Neural progenitor cell (in vitro differentiated cells): ENCODE measurements at regions not wholly inside any gene's neighbourhood (a gene's known extent, or its start where the extent isn't known, plus 50 kb on each side); places are given as distances from the start of the nearest gene placed in this dataset.
"Not testable (repeated sequence)": the region's sequence is repeated elsewhere in the genome, so short reads cannot be mapped to it uniquely, and the experiment has no call there.

ENCODE experiments used
- EZH2 ChIP-seq: fragments of 200-600 bp; sonication (generic); IDR thresholded peaks from 2 replicates; pipeline ENCODE4 v1.6.1; 2017; ENCODE audit warnings: antibody characterized with exemption, mild to moderate bottlenecking, moderate library complexity
- TF ChIP-seq, protein P1 (sequence below): fragments of 200-600 bp; sonication (generic); IDR thresholded peaks from 2 replicates; pipeline ENCODE4 v1.5.1; 2017; ENCODE audit warnings: antibody characterized with exemption, mild to moderate bottlenecking

DNA sequence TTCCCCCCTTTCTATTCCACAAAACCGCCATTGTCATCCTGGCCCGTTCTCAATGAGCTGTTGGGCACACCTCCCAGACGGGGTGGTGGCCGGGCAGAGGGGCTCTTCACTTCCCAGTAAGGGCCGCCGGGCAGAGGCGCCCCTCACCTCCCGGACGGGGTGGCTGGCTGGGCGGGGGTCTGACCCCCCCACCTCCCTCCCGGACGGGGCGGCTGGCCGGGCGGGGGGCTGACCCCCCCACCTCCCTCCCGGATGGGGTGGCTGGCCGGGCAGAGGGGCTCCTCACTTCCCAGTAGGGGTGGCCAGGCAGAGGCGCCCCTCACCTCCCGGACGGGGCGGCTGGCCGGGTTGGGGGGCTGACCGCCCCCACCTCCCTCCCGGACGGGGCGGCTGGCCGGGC lies 363.6 kb upstream of the UMPS start:
- not testable (repeated sequence) for TF ChIP-seq EZH2
- TF ChIP-seq, protein P1, sequence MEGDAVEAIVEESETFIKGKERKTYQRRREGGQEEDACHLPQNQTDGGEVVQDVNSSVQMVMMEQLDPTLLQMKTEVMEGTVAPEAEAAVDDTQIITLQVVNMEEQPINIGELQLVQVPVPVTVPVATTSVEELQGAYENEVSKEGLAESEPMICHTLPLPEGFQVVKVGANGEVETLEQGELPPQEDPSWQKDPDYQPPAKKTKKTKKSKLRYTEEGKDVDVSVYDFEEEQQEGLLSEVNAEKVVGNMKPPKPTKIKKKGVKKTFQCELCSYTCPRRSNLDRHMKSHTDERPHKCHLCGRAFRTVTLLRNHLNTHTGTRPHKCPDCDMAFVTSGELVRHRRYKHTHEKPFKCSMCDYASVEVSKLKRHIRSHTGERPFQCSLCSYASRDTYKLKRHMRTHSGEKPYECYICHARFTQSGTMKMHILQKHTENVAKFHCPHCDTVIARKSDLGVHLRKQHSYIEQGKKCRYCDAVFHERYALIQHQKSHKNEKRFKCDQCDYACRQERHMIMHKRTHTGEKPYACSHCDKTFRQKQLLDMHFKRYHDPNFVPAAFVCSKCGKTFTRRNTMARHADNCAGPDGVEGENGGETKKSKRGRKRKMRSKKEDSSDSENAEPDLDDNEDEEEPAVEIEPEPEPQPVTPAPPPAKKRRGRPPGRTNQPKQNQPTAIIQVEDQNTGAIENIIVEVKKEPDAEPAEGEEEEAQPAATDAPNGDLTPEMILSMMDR, result not testable (repeated sequence)
